Osteoblast (primary cell): ENCODE measurements at regions not wholly inside any gene's neighbourhood (a gene's known extent, or its start where the extent isn't known, plus 50 kb on each side); places are given as distances from the start of the nearest gene placed in this dataset.
A peak's percentile ranks its signal among the peaks of the same experiment; 100 is the strongest.

Source experiments
- DNase-seq: peaks from one replicate; pipeline ENCODE4 v3.0.0; 2011; ENCODE audit warnings: low spot score, mixed read lengths; ENCODE audit not compliant: insufficient read length; ENCODE audit errors: missing footprints
- H2AFZ ChIP-seq: 2 replicates; pipeline ENCODE4 v1.6.0; 2011; ENCODE audit warnings: mild to moderate bottlenecking, low read length
- H3K27ac ChIP-seq: 2 replicates; pipeline ENCODE4 v1.5.1; 2011; ENCODE audit warnings: mild to moderate bottlenecking, low read depth, low read length, moderate library complexity
- H3K27me3 ChIP-seq: 2 replicates; pipeline ENCODE4 v1.6.0; 2012; ENCODE audit warnings: mild to moderate bottlenecking, control low read depth, inconsistent platforms, low read length, moderate library complexity; ENCODE audit not compliant: insufficient read depth
- H3K36me3 ChIP-seq: 2 replicates; pipeline ENCODE4 v1.5.1; 2011; ENCODE audit warnings: mild to moderate bottlenecking, low read length, control low read depth, moderate library complexity; ENCODE audit not compliant: insufficient read depth
- H3K4me1 ChIP-seq: 2 replicates; pipeline ENCODE4 v1.5.1; 2011; ENCODE audit warnings: mild to moderate bottlenecking, low read length, control low read depth, moderate library complexity; ENCODE audit not compliant: insufficient read depth
- H3K4me2 ChIP-seq: 2 replicates; pipeline ENCODE4 v1.6.0; 2011; ENCODE audit warnings: mild to moderate bottlenecking, low read length; ENCODE audit not compliant: insufficient read depth
- H3K4me3 ChIP-seq: fragments of 200-600 bp; sonication (generic); 3 replicates; pipeline ENCODE4 v1.5.1; 2012; ENCODE audit warnings: mild to moderate bottlenecking, low read length, inconsistent platforms; ENCODE audit not compliant: insufficient read depth
- H3K79me2 ChIP-seq: 2 replicates; pipeline ENCODE4 v1.6.0; 2012; ENCODE audit warnings: mild to moderate bottlenecking, low read length, control low read depth, inconsistent platforms; ENCODE audit not compliant: insufficient read depth
- H3K9me3 ChIP-seq: 2 replicates; pipeline ENCODE4 v1.5.1; 2011; ENCODE audit warnings: low read depth, low read length, control low read depth
- H4K20me1 ChIP-seq: 2 replicates; pipeline ENCODE4 v1.6.0; 2012; ENCODE audit warnings: mild to moderate bottlenecking, low read length, control low read depth; ENCODE audit not compliant: insufficient read depth
- TF ChIP-seq, protein P1 (sequence below): IDR thresholded peaks from 2 replicates; pipeline ENCODE4 v1.5.1; 2011; ENCODE audit warnings: mild to moderate bottlenecking, low read depth, low read length, moderate library complexity; ENCODE audit errors: extremely low read depth

DNA sequence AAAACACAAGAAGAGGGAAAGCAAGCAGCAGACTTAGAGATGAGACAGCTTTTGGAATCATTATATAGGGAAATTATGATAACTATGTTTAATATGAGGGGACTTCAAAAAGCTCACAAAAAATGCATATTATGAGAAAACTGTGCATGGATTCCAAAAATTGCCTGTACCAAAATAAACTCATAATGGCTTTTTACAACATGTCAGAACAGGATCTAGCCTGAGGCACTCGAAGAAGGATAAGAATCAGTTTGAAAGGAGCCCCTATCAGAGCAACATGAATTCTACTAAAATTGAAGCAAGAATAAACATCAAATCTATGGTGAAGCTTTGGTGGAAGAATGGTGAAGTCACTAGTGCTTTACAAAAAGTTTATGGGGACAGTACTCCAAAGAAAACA is 187.4 kb downstream of the RDH14 start:
- H3K4me2 ChIP-seq: peak overlapping the region; percentile 9
- peak; percentile 60 for DNase-seq
- no peak overlapping the region for H3K4me3 ChIP-seq
- peak overlapping the region; percentile 7 for H3K27ac ChIP-seq
- no peaks in the 10 kb centered on the region for H3K9me3 ChIP-seq
- TF ChIP-seq, protein P1, sequence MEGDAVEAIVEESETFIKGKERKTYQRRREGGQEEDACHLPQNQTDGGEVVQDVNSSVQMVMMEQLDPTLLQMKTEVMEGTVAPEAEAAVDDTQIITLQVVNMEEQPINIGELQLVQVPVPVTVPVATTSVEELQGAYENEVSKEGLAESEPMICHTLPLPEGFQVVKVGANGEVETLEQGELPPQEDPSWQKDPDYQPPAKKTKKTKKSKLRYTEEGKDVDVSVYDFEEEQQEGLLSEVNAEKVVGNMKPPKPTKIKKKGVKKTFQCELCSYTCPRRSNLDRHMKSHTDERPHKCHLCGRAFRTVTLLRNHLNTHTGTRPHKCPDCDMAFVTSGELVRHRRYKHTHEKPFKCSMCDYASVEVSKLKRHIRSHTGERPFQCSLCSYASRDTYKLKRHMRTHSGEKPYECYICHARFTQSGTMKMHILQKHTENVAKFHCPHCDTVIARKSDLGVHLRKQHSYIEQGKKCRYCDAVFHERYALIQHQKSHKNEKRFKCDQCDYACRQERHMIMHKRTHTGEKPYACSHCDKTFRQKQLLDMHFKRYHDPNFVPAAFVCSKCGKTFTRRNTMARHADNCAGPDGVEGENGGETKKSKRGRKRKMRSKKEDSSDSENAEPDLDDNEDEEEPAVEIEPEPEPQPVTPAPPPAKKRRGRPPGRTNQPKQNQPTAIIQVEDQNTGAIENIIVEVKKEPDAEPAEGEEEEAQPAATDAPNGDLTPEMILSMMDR: no peak
- no peaks in the 10 kb centered on the region for H4K20me1 ChIP-seq
- H2AFZ ChIP-seq: no peak overlapping the region
- H3K36me3 ChIP-seq: no peaks in the 10 kb centered on the region
- H3K79me2 ChIP-seq: no peaks in the 10 kb centered on the region
- H3K27me3 ChIP-seq: no peaks in the 10 kb centered on the region
- H3K4me1 ChIP-seq: peaks cover 22% of the 10 kb centered on the region

DNA sequence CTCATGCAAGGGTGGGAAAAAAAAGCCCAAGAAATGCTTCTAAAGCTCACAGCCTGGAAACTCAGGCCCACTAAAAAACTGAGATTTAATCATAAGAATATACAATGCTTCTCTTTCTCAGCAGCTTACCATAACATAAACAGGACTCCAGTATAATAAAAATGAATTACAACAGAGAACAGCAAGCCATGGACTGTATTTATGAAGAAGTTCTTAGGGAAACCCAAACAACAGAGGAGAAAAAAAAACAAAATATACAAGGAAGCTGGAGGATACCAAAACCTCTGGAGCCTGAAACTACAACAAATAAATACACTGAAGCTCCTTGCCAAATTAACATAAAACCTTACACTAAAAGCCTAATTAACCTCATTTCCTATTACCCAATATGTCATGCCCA is 187.8 kb downstream of the RDH14 start:
- Histone ChIP-seq H3K79me2 (no peaks in the 10 kb centered on the region), H3K4me1 (peaks cover 22% of the 10 kb centered on the region), H3K4me3 (no peak overlapping the region), H4K20me1 (no peaks in the 10 kb centered on the region), H3K27ac (no peak overlapping the region), H3K36me3 (no peaks in the 10 kb centered on the region), H3K27me3 (no peaks in the 10 kb centered on the region), H3K4me2 (no peak overlapping the region), H3K9me3 (no peaks in the 10 kb centered on the region), H2AFZ (peak overlapping the region; percentile 12)
- TF ChIP-seq, protein P1: no peak
- DNase-seq: no peak

DNA sequence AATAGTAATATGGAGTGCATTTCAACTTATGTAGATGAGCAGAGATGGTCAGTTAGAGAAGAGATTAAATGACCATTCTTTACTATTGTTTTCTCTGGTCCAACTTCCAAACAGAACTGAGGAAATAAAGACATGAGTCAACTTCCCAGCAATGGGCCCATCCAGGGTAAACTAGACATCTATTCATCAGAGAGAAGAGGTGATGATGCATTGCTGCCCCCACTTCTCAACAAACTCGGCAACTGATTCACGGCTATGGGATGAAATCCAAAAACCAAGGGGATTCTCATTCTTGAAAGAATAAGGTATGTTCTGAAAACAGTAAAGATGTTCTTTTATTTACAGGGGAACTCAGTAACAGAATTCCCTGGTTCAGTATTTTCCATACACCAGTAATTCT is 190.7 kb downstream of the RDH14 start:
- peak; percentile 73 for DNase-seq
- Histone ChIP-seq H3K4me2 (no peak overlapping the region), H3K4me1 (peaks cover 22% of the 10 kb centered on the region), H3K9me3 (no peaks in the 10 kb centered on the region), H3K79me2 (no peaks in the 10 kb centered on the region), H3K4me3 (no peak overlapping the region), H3K27me3 (no peaks in the 10 kb centered on the region), H4K20me1 (no peaks in the 10 kb centered on the region), H2AFZ (no peak overlapping the region), H3K27ac (no peak overlapping the region), H3K36me3 (no peaks in the 10 kb centered on the region)
- TF ChIP-seq, protein P1: no peak

DNA sequence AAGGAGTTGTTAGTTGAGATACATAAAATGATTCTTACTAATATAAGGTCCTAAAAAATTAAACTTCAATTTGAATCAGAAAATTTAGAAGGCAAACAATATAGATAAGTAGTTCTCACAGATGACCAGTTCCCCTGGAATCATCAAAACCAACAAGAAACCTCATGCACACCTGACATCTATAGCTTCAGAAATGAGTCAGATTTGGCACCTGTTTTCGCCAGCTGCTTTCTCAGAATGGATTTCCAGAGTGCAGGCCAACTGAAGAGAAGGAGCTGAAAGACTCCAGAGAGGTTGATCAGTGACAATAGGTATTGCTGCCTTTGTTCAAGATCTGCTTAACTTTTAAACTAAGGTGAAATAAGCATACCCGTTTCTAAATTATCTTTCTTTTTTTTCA is 192.4 kb downstream of the RDH14 start:
- TF ChIP-seq, protein P1: no peak
- Histone ChIP-seq H3K4me2 (no peak overlapping the region), H3K4me3 (no peak overlapping the region), H4K20me1 (no peaks in the 10 kb centered on the region), H3K27me3 (no peaks in the 10 kb centered on the region), H3K36me3 (no peaks in the 10 kb centered on the region), H2AFZ (no peak overlapping the region), H3K27ac (no peak overlapping the region), H3K4me1 (peaks cover 15% of the 10 kb centered on the region), H3K79me2 (no peaks in the 10 kb centered on the region), H3K9me3 (no peaks in the 10 kb centered on the region)
- DNase-seq: no peak
